Body of pancreas (tissue), 4 donors: ENCODE measurements at regions not wholly inside any gene's neighbourhood (a gene's known extent, or its start where the extent isn't known, plus 50 kb on each side); places are given as distances from the start of the nearest gene placed in this dataset.

Experiments used
- ATAC-seq: fragments of 150-250 bp; one replicate; pipeline ENCODE4 v1.9.1; 2016
- DNase-seq, 4 donors: peaks; one replicate each; pipeline ENCODE4 v3.0.0-alpha.2; 2019
- H3K27ac ChIP-seq, 4 donors: fragments of 200-600 bp; sonication (generic); 1 replicate in 3 of 4; 2 replicates in 1 of 4; pipeline versions ENCODE4 v1.5.1 to v1.6.1; 2016 to 2019; ENCODE audit warnings: mild to moderate bottlenecking in 1 of 4, mixed read lengths in 1 of 4, moderate library complexity in 1 of 4
- H3K27me3 ChIP-seq, 2 donors: fragments of 200-600 bp; sonication (generic); one replicate each; pipeline ENCODE4 v1.6.0; 2016; ENCODE audit warnings: mild to moderate bottlenecking in 1 of 2
- H3K36me3 ChIP-seq, 2 donors: fragments of 200-600 bp; sonication (generic); replicated peaks in 1 of 2; 2 replicates each; pipeline ENCODE4 v1.5.1; 2016; ENCODE audit warnings: low read depth in 2 of 2; ENCODE audit not compliant: insufficient read depth in 1 of 2
- H3K4me1 ChIP-seq: fragments of 200-600 bp; sonication (generic); one replicate; pipeline ENCODE4 v1.6.0; 2016
- H3K4me3 ChIP-seq, 2 donors: fragments of 200-600 bp; sonication (generic); 1 replicate in 1 of 2; 2 replicates in 1 of 2; pipeline ENCODE4 v1.5.1; 2016 to 2019
- H3K9me3 ChIP-seq, 3 donors: fragments of 200-600 bp; sonication (generic); 1 replicate in 2 of 3; 2 replicates in 1 of 3; pipeline ENCODE4 v1.5.1; 2016
- CTCF ChIP-seq, 7 experiments: fragments of 450-650 bp in 4 of 7; fragments of 200-600 bp in 3 of 7; sonication (generic) in 3 of 7; IDR thresholded peaks; one replicate each; pipeline ENCODE4 v1.5.1; 2016 to 2019; ENCODE audit warnings: antibody characterized with exemption in 7 of 7
- POLR2A ChIP-seq, 3 donors: fragments of 450-650 bp; IDR thresholded peaks; one replicate each; pipeline ENCODE4 v1.6.1; 2016; ENCODE audit warnings: antibody characterized with exemption in 3 of 3, mild to moderate bottlenecking in 2 of 3
- WGBS, 2 donors: methylation state at CpG; one replicate each; pipeline ENCODE4 v1.1.5; 2017; 5-methylcytosine and 5-hydroxymethylcytosine counted together
- intact Hi-C: fragments of 100-400 bp; cut with DNase I; formaldehyde crosslinking; loops from one replicate; pipeline ENCODE4 v1.15.1; 2023

GRCh38 chr11:70764356-70764905 is 366.1 kb downstream of the CTTN start:
- Histone ChIP-seq H3K4me1 (no peaks in the 10 kb centered on the region), H3K27ac (no peak overlapping the region), H3K27me3 (no peaks in the 10 kb centered on the region), H3K36me3 (no peaks in the 10 kb centered on the region), H3K4me3 (no peak overlapping the region), H3K9me3 (no peaks in the 10 kb centered on the region)
- DNase-seq (no peak), ATAC-seq (no peak)
- 88 to 92% methylated on average over 3 of the region's 3 CpGs for whole genome bisulfite sequencing, 2 donors
- intact Hi-C loops: no loop called here
- TF ChIP-seq CTCF (IDR thresholded peaks at IDR 0.05) (no peak), POLR2A (IDR thresholded peaks at IDR 0.05) (no peak)

GRCh38 chr11:70766901-70767300 is 368.6 kb downstream of the CTTN start:
- intact Hi-C loops: no loop called here
- Histone ChIP-seq H3K27ac (no peak overlapping the region), H3K27me3 (no peaks in the 10 kb centered on the region), H3K9me3 (no peaks in the 10 kb centered on the region), H3K36me3 (no peaks in the 10 kb centered on the region), H3K4me3 (no peak overlapping the region), H3K4me1 (no peaks in the 10 kb centered on the region)
- 92 to 97% methylated on average over 6 to 8 of the region's 8 CpGs for WGBS, 2 donors
- DNase-seq (no peak), ATAC-seq (no peak)
- no peak for TF ChIP-seq POLR2A (IDR thresholded peaks at IDR 0.05)

GRCh38 chr11:70768346-70769095 is 370.2 kb downstream of the CTTN start:
- Histone ChIP-seq H3K9me3 (no peaks in the 10 kb centered on the region), H3K36me3 (no peaks in the 10 kb centered on the region), H3K4me3 (no peak overlapping the region), H3K4me1 (no peaks in the 10 kb centered on the region), H3K27ac (no peak overlapping the region), H3K27me3 (no peaks in the 10 kb centered on the region)
- ATAC-seq (no peak), DNase-seq (no peak)
- intact Hi-C loops: no loop called here
- 91 to 92% methylated on average over 10 of the region's 10 CpGs for WGBS, 2 donors
- TF ChIP-seq POLR2A (IDR thresholded peaks at IDR 0.05) (no peak), CTCF (IDR thresholded peaks at IDR 0.05) (no peak)

- WGBS, 2 donors: 72 to 73% methylated on average over 10 to 14 of the region's 14 CpGs
- no peaks in the 10 kb centered on the region for H3K36me3 ChIP-seq
- no peak overlapping the region for H3K27ac ChIP-seq
- intact Hi-C loops: no loop called here
- H3K9me3 ChIP-seq: peaks cover 0 to 5% (median 0%) of the 10 kb centered on the region in 3 donors
- H3K4me3 ChIP-seq: no peak overlapping the region
- no peak for DNase-seq
- TF ChIP-seq CTCF (IDR thresholded peaks at IDR 0.05) (no peak), POLR2A (IDR thresholded peaks at IDR 0.05) (no peak)
- no peaks in the 10 kb centered on the region for H3K27me3 ChIP-seq
- no peaks in the 10 kb centered on the region for H3K4me1 ChIP-seq
- no peak for ATAC-seq
These were observed 370.8 kb downstream of the CTTN start for GRCh38 chr11:70769106-70769505.

- ATAC-seq: no peak
These were observed 371.2 kb downstream of the CTTN start for GRCh38 chr11:70769521-70769920.

More at GRCh38 chr11:70769521-70769920, 371.2 kb downstream of the CTTN start:
- Histone ChIP-seq H3K27me3 (no peaks in the 10 kb centered on the region), H3K9me3 (peaks cover 0 to 5% (median 0%) of the 10 kb centered on the region in 3 donors), H3K36me3 (no peaks in the 10 kb centered on the region), H3K27ac (no peak overlapping the region), H3K4me3 (no peak overlapping the region), H3K4me1 (no peaks in the 10 kb centered on the region)
- no peak for TF ChIP-seq CTCF (IDR thresholded peaks at IDR 0.05)
- TF ChIP-seq POLR2A (IDR thresholded peaks at IDR 0.05): no peak
- DNase-seq: no peak
- intact Hi-C loops: no loop called here
- WGBS, 2 donors: 74 to 88% methylated on average over 8 of the region's 8 CpGs
